Medulla oblongata (tissue), 1 donor: ENCODE measurements at regions not wholly inside any gene's neighbourhood (a gene's known extent, or its start where the extent isn't known, plus 50 kb on each side); places are given as distances from the start of the nearest gene placed in this dataset.

Source experiments
- DNase-seq: peaks from one replicate; pipeline ENCODE4 v3.0.0-alpha.2; 2015; ENCODE audit errors: extremely low spot score

- DNase-seq = no peak
These were observed 966.8 kb downstream of the BRINP3 start for GRCh38 chr1:189510827-189511226.

- no peak for DNase-seq
These were observed 964.6 kb downstream of the BRINP3 start for GRCh38 chr1:189513091-189513490.

DNA sequence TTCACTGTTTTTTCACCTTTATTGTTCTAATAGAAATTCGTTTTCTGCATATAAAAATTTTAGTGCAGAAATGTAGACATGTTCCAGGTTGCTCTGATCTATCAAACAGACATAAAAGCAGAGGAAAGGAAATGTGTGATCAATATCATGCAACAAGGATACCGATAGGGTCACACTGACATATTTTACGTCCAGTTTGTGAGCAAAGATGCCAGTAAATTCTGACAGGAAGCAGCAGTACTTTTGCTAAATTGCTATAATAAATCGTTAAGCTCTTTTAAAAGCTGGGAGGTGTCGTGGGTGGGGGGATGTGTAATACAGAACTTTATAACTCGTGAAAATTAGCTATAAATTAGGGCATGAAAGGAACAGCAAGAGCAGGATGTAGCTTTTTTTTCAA is 955.2 kb downstream of the BRINP3 start:
- no peak for DNase-seq

GRCh38 chr1:189524501-189524900 is 953.2 kb downstream of the BRINP3 start:
- no peak for DNase-seq

GRCh38 chr1:189530162-189530561 is 947.5 kb downstream of the BRINP3 start:
- no peak for DNase-seq

DNA sequence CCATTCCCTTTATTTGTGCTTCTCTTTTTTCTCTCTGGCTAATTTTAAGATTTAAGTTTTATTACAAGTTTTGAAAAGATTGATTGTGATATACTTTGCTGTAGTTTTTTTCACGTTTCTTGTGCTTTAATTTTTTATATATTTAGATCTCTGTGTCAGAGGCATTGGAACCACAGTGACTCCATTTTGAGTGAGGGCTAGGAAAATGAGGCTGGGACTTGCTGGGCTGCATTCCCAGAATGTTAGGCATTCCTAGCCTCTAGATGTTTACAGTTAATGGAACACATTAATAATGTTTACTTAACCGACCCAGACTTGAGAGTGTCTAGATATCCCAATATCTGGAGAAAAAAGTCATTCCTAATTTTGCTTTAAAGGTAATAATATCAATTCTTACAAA is 939.4 kb downstream of the BRINP3 start:
- no peak for DNase-seq

DNA sequence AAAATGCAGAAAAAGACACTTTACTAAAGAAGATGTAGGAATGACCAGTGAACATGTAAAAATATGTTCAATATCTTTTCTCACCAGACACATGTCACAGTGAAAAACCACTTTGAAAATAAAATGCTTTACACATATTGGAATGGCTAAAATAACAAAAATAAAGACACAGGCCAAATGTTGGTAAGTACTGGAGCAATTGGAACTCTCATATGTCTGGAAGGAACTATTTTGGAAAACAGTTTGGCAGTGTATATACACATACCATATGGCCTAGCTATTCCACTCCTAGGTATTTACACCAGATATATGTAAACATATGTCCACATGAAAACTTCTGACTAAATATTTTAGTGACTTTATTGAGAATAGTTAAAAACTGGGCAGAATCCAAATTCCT is 927.2 kb downstream of the BRINP3 start:
- DNase-seq = no peak

GRCh38 chr1:189563784-189564183 is 913.9 kb downstream of the BRINP3 start:
- no peak for DNase-seq

DNA sequence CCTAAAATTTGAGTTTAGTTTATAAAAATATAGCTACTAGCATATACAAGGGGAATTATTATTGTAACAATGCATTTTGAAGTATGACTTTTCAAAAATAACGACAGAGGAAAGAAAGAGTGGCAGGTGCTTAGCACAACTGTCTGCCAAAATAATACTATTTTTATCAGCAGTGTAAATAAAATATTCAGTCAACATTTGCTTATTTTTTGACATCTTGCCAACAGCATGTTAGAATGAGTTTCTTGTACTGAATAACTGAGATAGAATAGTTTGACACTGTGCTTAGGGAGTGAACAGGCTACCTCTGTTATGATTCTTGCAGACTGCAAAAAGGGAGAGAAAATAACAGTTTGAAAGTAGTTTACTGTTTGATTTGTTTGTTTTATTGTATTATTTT is 909.8 kb downstream of the BRINP3 start:
- DNase-seq = no peak

- DNase-seq = no peak
These were observed 881.5 kb downstream of the BRINP3 start for GRCh38 chr1:189596197-189596596.

DNA sequence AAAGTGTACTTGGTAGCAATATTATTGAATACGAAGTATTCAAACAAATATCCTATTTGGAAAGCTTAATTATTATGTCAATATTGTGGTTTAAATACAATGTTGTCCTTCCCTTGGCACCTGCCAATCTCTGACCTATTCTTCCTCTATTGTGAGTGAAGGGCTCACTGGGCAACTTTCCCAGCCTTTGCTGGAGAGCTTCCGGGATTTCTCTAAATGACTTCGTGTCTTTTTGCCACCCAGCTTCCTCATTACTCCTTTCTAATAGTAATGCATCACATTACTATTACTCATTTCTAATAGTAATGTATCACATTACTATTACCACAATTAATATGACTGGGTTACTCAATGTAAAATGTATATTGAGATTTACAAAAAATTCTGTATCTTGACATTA is 880.6 kb downstream of the BRINP3 start:
- DNase-seq = no peak

GRCh38 chr1:189605226-189605625 is 872.4 kb downstream of the BRINP3 start:
- no peak for DNase-seq

DNA sequence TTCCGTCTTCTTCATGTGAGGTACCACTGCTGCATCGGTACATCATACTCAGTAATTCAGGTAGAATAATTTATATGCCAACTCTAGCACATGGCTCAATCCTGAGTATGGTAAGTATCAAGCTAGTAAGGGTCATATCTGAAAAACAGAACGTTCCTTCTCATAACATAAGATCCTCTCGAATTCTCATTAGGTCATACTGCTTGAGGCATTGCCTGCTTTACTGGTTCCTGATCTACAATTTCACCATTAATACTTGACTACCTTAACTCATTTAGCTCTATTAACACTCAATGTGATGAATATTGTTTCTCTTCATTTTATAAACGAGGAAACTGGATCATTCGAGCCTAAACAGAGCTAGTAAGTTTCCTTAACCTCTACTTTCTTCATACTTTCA is 871.6 kb downstream of the BRINP3 start:
- DNase-seq = no peak

DNA sequence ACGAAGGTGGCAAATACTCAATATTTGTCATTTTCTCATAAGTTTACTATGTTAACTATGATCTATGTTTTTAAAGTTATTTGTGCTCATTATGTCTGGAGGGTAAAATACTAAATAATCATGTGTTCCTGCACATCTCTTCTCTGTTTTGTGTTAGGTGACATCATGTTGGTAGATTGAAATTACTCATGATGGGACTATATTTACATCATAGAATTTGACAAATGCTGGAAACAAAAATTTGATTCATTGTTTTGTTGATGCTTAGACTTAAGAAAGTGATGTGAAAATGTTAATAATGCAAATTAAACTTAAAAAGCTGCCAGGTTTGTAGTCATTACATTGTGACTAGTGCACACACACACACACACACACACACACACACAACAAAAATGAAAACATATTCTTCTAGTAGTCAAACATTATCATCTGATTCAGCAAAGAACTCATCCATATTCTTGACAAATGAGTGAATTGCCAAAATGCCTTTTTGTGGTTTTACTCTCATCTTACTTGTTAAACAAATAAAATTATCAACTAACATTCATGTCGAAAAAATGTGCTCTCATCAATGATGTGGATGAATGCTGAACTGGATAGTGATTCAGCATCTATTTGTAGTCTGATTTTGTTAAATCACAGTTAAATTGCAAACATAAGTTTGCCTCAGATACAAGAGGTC is 870.7 kb downstream of the BRINP3 start:
- DNase-seq = no peak

DNA sequence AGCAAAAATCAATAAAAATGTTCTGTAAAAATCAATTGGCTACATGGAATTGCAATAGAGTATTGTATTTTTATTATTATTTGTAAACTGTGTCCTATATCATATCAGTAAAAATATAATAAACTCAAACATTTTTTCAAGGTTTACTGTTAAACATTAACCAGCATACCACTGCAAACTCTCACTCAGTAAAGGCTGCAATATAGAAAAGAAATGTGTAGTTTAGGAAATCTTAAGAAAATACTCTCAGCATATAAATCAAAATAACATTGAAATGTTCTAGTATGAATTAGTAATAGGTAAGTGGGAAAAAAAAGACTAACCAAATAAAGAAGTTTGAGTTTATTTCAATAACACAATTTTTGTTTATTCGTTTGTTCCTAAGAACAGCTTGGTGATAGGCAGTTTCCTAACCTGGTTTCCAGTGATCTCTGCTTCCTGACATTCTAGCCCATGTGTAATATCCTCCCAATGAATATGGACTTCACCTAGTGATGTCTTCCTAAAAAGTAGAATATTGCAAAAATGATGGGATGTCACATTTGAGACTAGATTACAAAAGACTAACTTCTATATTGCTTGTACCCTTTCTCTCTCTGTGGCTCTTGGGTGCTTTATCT is 870.1 kb downstream of the BRINP3 start:
- no peak for DNase-seq

GRCh38 chr1:189609167-189609566 is 868.5 kb downstream of the BRINP3 start:
- DNase-seq = no peak

GRCh38 chr1:189616893-189617292 is 860.8 kb downstream of the BRINP3 start:
- DNase-seq = no peak

- DNase-seq = no peak
These were observed 857.9 kb downstream of the BRINP3 start for GRCh38 chr1:189619682-189620332.

DNA sequence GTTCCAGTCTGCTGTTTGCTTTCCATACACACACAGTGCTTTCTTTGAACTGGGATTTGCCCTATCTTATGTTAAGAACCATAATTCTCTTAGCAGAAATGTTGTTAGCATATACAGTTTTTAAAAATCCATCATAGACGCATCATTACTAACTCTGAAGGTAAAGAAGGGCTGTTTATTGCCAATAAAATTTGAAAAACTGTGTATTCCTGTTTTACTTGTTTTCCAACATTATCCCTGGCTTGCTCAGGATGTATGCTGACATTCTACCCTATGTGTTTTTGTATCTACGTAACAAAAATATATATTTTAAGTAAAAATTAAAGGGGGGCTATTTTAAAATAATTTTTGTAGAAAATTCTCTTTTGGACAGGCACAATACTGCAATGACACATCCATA is 857.2 kb downstream of the BRINP3 start:
- DNase-seq = no peak

GRCh38 chr1:189623336-189623735 is 854.3 kb downstream of the BRINP3 start:
- no peak for DNase-seq

- no peak for DNase-seq
These were observed 850.2 kb downstream of the BRINP3 start for GRCh38 chr1:189627427-189627826.

DNA sequence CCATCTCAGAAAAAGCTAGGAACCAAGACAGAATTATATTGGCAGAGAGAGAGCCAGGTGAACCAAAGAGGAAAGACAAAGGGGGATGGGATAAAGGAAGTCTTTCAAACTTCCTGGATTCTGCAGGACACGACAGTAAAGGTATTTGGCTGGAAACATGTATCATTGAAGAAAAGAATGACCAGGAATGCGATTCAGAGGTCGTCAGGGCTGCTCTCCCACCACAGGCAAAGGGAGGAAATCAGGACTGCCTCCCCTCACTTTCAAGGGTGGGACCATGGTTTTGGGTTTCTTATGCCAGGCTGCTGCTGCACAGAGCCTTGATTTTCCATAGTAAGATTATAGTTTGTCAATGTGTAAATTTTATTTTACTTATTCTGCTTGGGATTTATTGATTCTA is 848.8 kb downstream of the BRINP3 start:
- no peak for DNase-seq

DNA sequence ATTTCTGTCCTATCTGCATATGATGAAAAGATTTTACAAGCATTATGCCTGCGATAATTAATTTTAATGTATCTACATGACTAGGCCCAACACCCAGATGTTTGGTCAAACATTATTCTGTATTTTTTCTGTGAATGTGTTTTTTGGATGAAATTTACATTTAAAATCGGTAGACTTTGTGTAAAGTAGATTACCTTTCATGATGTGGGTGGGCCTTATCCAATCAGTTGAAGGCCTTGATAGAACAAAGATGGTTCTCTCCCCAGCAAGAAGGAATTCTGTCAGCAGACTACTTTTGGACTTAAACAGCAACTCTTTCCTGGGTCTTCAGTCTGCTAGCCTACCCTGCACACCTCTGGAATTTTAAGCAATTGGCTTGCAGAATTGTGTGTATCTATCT is 844.0 kb downstream of the BRINP3 start:
- no peak for DNase-seq
